Mesendoderm (in vitro differentiated cells): ENCODE measurements at regions not wholly inside any gene's neighbourhood (a gene's known extent, or its start where the extent isn't known, plus 50 kb on each side); places are given as distances from the start of the nearest gene placed in this dataset.

ENCODE experiments used
- DNase-seq: peaks from one replicate; pipeline ENCODE4 v3.0.0; 2013
- H2AK5ac ChIP-seq: 2 replicates; pipeline ENCODE4 v1.6.1; 2013; ENCODE audit warnings: low read length, inconsistent platforms
- H2BK120ac ChIP-seq: 2 replicates; pipeline ENCODE4 v1.6.1; 2013; ENCODE audit warnings: low read depth, mild to moderate bottlenecking, low read length, moderate library complexity, mixed read lengths
- H2BK15ac ChIP-seq: replicated peaks from 2 replicates; pipeline ENCODE4 v1.6.1; 2013; ENCODE audit warnings: low read depth, mild to moderate bottlenecking, moderate library complexity
- H2BK5ac ChIP-seq: 2 replicates; pipeline ENCODE4 v1.6.1; 2013; ENCODE audit warnings: low read length, inconsistent platforms
- H3K18ac ChIP-seq: 2 replicates; pipeline ENCODE4 v1.6.1; 2013; ENCODE audit warnings: mild to moderate bottlenecking, low read length, mixed read lengths
- H3K23ac ChIP-seq: one replicate; pipeline ENCODE4 v1.6.1; 2013; ENCODE audit warnings: low read length
- H3K27ac ChIP-seq: 2 replicates; pipeline ENCODE4 v1.5.1; 2013; ENCODE audit warnings: low read depth, mild to moderate bottlenecking, inconsistent platforms, low read length, moderate library complexity
- H3K27me3 ChIP-seq: 2 replicates; pipeline ENCODE4 v1.6.1; 2013; ENCODE audit warnings: low read length, control low read depth, mild to moderate bottlenecking, inconsistent platforms; ENCODE audit not compliant: insufficient read depth, poor library complexity
- H3K36me3 ChIP-seq: 2 replicates; pipeline ENCODE4 v1.6.1; 2013; ENCODE audit warnings: low read length, inconsistent platforms; ENCODE audit not compliant: control insufficient read depth, insufficient read depth
- H3K4ac ChIP-seq: one replicate; pipeline ENCODE4 v1.6.1; 2013; ENCODE audit warnings: low read depth, mild to moderate bottlenecking, low read length, moderate library complexity
- H3K4me1 ChIP-seq: 2 replicates; pipeline ENCODE4 v1.6.1; 2013; ENCODE audit warnings: low read depth, low read length, inconsistent platforms; ENCODE audit not compliant: control insufficient read depth
- H3K4me2 ChIP-seq: 2 replicates; pipeline ENCODE4 v1.6.1; 2013; ENCODE audit warnings: low read length
- H3K4me3 ChIP-seq: 2 replicates; pipeline ENCODE4 v1.5.1; 2013; ENCODE audit warnings: mild to moderate bottlenecking, low read length
- H3K56ac ChIP-seq: one replicate; pipeline ENCODE4 v1.6.1; 2013; ENCODE audit warnings: low read length
- H3K79me1 ChIP-seq: 2 replicates; pipeline ENCODE4 v1.6.1; 2013; ENCODE audit warnings: low read length, inconsistent platforms
- H3K79me2 ChIP-seq: 2 replicates; pipeline ENCODE4 v1.6.1; 2013; ENCODE audit warnings: mild to moderate bottlenecking, low read length; ENCODE audit not compliant: control insufficient read depth, insufficient read depth
- H3K9ac ChIP-seq: 2 replicates; pipeline ENCODE4 v1.6.1; 2013; ENCODE audit warnings: low read length, inconsistent platforms
- H4K5ac ChIP-seq: one replicate; pipeline ENCODE4 v1.6.1; 2013; ENCODE audit warnings: low read length
- H4K8ac ChIP-seq: one replicate; pipeline ENCODE4 v1.6.1; 2013; ENCODE audit warnings: low read depth, mild to moderate bottlenecking, control low read depth, low read length, moderate library complexity
- WGBS: extraction: QIAGEN DNeasy Blood & Tissue Kit; methylation state at CpG from one replicate; pipeline ENCODE4 v1.1.7; 2013; ENCODE audit warnings: low lambda C conversion rate, missing lambda C conversion rate; ENCODE audit not compliant: insufficient coverage; ENCODE audit errors: extremely low coverage; 5-methylcytosine and 5-hydroxymethylcytosine counted together

DNA sequence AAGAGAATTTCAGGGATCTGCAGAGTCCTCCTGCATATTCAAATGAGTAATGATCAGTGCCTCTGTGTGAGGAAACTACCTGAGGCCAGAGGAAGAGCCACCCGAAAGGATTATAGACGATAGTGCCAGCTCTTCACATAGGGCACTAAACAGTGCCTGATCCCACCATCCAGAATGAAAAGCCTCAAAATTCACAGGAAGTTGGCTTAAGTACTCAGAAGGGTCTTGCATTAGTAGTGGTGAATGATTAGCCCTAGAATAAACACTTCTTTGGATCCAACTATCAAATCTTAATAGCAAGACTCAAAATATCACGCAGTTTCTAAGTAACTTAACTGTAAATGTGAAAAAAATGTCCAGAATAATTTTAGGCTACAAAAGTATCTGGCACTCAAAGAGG, 324.4 kb downstream of the ZNF674 start:
- Histone ChIP-seq H3K79me1 (no peaks in the 10 kb centered on the region), H3K18ac (no peak overlapping the region), H3K27ac (no peak overlapping the region), H3K23ac (no peak overlapping the region), H3K36me3 (no peaks in the 10 kb centered on the region), H3K4ac (no peak overlapping the region), H3K79me2 (no peaks in the 10 kb centered on the region), H4K8ac (no peak overlapping the region), H2BK120ac (no peak overlapping the region), H2BK5ac (no peak overlapping the region), H2BK15ac (no peak overlapping the region), H2AK5ac (no peak overlapping the region), H3K4me1 (no peaks in the 10 kb centered on the region), H3K4me3 (no peak overlapping the region), H3K9ac (no peak overlapping the region), H3K4me2 (no peak overlapping the region), H3K56ac (no peak overlapping the region), H3K27me3 (no peaks in the 10 kb centered on the region), H4K5ac (no peak overlapping the region)
- no CpG with 5 or more reads among the region's 3 CpGs for WGBS
- DNase-seq: no peak

DNA sequence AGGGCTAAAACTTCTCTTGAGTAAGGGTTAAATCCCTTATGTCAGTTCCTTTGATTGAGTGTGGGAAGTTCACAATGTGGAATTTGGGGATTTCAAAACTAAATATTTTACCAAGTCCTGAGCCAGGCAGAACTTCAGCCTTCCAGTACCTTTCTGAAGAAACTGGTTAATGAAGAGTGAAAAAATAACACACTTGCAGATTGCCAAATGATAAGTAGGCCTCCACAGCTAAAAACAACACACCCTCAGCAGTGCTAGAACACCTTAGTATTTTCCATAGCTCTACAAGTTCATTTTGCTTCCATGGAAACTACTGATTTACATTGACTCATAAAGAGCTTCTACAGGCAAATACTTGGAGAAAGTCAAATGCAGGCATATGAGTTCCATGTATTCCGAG, 326.8 kb downstream of the ZNF674 start:
- H2BK15ac ChIP-seq: no peak overlapping the region
- H3K18ac ChIP-seq: no peak overlapping the region
- no peak overlapping the region for H2AK5ac ChIP-seq
- H3K27me3 ChIP-seq: no peaks in the 10 kb centered on the region
- no peak overlapping the region for H4K5ac ChIP-seq
- H3K9ac ChIP-seq: no peak overlapping the region
- no CpG with 5 or more reads among the region's 1 CpG for WGBS
- no peak overlapping the region for H3K56ac ChIP-seq
- H3K36me3 ChIP-seq: no peaks in the 10 kb centered on the region
- no peak for DNase-seq
- no peak overlapping the region for H3K4me3 ChIP-seq
- no peak overlapping the region for H3K27ac ChIP-seq
- H2BK120ac ChIP-seq: no peak overlapping the region
- no peaks in the 10 kb centered on the region for H3K79me1 ChIP-seq
- H3K4me2 ChIP-seq: no peak overlapping the region
- H4K8ac ChIP-seq: no peak overlapping the region
- no peak overlapping the region for H2BK5ac ChIP-seq
- no peaks in the 10 kb centered on the region for H3K79me2 ChIP-seq
- no peak overlapping the region for H3K4ac ChIP-seq
- H3K23ac ChIP-seq: no peak overlapping the region
- H3K4me1 ChIP-seq: no peaks in the 10 kb centered on the region

DNA sequence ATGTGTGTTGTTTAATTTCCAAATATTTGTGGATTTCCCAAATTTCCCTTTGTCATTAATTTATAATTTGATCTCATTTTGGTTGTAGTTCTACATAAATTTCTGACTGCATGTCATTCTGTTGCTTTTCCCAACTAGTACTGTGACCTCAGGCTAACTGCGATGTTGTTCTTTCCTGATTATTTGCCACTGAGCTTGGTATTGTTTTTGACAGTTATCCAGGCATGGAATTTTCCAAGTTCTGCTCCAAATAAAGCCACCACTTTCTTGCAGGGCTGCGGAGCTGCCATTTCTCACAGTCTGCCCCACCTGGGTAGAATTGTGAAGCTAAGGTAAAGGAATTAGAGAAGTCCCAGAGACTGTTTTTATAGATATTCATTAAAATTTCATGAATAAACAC, 328.8 kb downstream of the ZNF674 start:
- Histone ChIP-seq H3K4ac (no peak overlapping the region), H2BK15ac (no peak overlapping the region), H3K79me1 (no peaks in the 10 kb centered on the region), H3K23ac (no peak overlapping the region), H3K4me3 (no peak overlapping the region), H3K79me2 (no peaks in the 10 kb centered on the region), H2BK120ac (no peak overlapping the region), H4K8ac (no peak overlapping the region), H3K36me3 (no peaks in the 10 kb centered on the region), H3K9ac (no peak overlapping the region), H3K27me3 (no peaks in the 10 kb centered on the region), H4K5ac (no peak overlapping the region), H3K4me2 (no peak overlapping the region), H3K4me1 (no peaks in the 10 kb centered on the region), H3K18ac (no peak overlapping the region), H3K56ac (no peak overlapping the region), H3K27ac (no peak overlapping the region), H2AK5ac (no peak overlapping the region), H2BK5ac (no peak overlapping the region)
- WGBS: no CpG with 5 or more reads among the region's 2 CpGs
- DNase-seq: no peak

DNA sequence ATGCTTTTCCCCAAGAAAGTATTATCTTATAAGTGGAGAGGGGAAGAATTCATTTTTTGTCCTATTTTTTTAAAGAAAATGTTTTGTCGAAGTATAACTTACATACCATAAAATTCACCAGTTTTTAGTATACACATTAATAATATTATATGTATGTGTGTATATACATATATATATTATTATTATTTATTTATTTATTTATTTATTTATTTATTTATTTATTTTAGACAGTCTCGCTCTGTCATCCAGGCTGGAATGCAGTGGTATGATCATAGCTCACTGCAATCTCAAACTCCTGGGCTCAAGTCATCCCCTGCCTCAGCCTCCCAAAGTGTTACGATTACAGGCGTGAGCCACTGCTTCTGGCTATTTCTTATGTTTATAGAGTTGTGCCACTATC, 334.1 kb downstream of the ZNF674 start:
- Histone ChIP-seq H3K4me2 (no peak overlapping the region), H4K5ac (no peak overlapping the region), H3K4me1 (no peaks in the 10 kb centered on the region), H3K36me3 (no peaks in the 10 kb centered on the region), H3K9ac (no peak overlapping the region), H3K23ac (no peak overlapping the region), H3K4me3 (no peak overlapping the region), H3K18ac (no peak overlapping the region), H2BK15ac (no peak overlapping the region), H3K56ac (no peak overlapping the region), H3K79me1 (no peaks in the 10 kb centered on the region), H2BK120ac (no peak overlapping the region), H2BK5ac (no peak overlapping the region), H4K8ac (no peak overlapping the region), H3K27ac (no peak overlapping the region), H3K27me3 (no peaks in the 10 kb centered on the region), H3K79me2 (no peaks in the 10 kb centered on the region), H3K4ac (no peak overlapping the region), H2AK5ac (no peak overlapping the region)
- DNase-seq: no peak
- WGBS: no CpG with 5 or more reads among the region's 4 CpGs

DNA sequence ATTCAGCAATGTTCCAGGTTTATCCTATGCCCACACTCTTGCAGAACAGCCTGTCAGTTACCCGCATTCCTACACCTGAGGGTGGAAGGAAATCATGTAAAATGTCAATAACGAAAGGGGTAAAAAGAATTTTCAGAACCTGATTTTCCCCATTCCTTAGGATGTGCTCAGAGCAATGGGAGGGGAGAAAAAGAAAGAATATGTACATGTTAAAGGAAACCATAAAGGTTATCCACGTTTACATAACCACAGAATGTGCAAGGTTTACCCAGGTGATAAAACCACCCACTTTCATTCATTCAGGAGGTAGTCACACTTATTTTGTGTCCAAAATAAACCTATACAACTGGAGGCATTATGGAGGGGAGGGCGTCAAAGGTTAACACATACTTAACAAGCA, 335.5 kb downstream of the ZNF674 start:
- H3K56ac ChIP-seq: no peak overlapping the region
- no peak overlapping the region for H3K18ac ChIP-seq
- no peaks in the 10 kb centered on the region for H3K27me3 ChIP-seq
- no peaks in the 10 kb centered on the region for H3K4me1 ChIP-seq
- no peaks in the 10 kb centered on the region for H3K79me2 ChIP-seq
- no peak overlapping the region for H2BK120ac ChIP-seq
- H4K5ac ChIP-seq: no peak overlapping the region
- H3K9ac ChIP-seq: no peak overlapping the region
- no peak overlapping the region for H4K8ac ChIP-seq
- no peak overlapping the region for H3K4ac ChIP-seq
- H2BK15ac ChIP-seq: no peak overlapping the region
- peak; percentile 4 for DNase-seq
- no peaks in the 10 kb centered on the region for H3K36me3 ChIP-seq
- WGBS: no CpG with 5 or more reads among the region's 4 CpGs
- H3K27ac ChIP-seq: no peak overlapping the region
- no peak overlapping the region for H3K23ac ChIP-seq
- no peaks in the 10 kb centered on the region for H3K79me1 ChIP-seq
- no peak overlapping the region for H2BK5ac ChIP-seq
- no peak overlapping the region for H3K4me3 ChIP-seq
- H2AK5ac ChIP-seq: no peak overlapping the region
- H3K4me2 ChIP-seq: no peak overlapping the region

DNA sequence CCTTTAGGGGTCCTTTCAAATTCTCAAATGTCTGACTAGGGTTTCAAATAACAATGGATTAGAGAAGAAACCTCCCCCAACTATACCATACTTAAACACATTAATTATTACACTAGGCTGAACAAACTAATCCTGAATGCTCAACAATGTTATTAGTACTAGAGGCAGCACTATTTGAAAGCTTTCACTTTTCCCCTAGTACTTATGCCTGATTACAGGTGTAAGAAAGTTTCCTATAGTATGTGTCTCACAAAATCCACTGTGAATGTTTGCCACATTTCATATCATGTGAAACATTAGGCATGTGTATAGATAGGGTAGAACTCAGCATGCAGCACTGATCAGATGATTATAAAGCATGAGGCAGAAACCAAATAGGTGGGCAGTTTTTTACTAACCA, 336.2 kb downstream of the ZNF674 start:
- no peaks in the 10 kb centered on the region for H3K36me3 ChIP-seq
- no peak overlapping the region for H3K18ac ChIP-seq
- H3K56ac ChIP-seq: no peak overlapping the region
- no peaks in the 10 kb centered on the region for H3K27me3 ChIP-seq
- no peak overlapping the region for H2AK5ac ChIP-seq
- H2BK15ac ChIP-seq: no peak overlapping the region
- DNase-seq: no peak
- no peak overlapping the region for H3K27ac ChIP-seq
- H3K4me1 ChIP-seq: no peaks in the 10 kb centered on the region
- H3K4ac ChIP-seq: no peak overlapping the region
- no peak overlapping the region for H3K4me3 ChIP-seq
- H2BK120ac ChIP-seq: no peak overlapping the region
- H4K5ac ChIP-seq: no peak overlapping the region
- no peak overlapping the region for H3K9ac ChIP-seq
- no peak overlapping the region for H3K23ac ChIP-seq
- no peaks in the 10 kb centered on the region for H3K79me2 ChIP-seq
- no peak overlapping the region for H4K8ac ChIP-seq
- no peak overlapping the region for H3K4me2 ChIP-seq
- H2BK5ac ChIP-seq: no peak overlapping the region
- no peaks in the 10 kb centered on the region for H3K79me1 ChIP-seq
